ENCODE measurements at regions not wholly inside any gene's neighbourhood (a gene's known extent, or its start where the extent isn't known, plus 50 kb on each side); places are given as distances from the start of the nearest gene placed in this dataset.
"Not testable (repeated sequence)": the region's sequence is repeated elsewhere in the genome, so short reads cannot be mapped to it uniquely, and the experiment has no call there.

DNA sequence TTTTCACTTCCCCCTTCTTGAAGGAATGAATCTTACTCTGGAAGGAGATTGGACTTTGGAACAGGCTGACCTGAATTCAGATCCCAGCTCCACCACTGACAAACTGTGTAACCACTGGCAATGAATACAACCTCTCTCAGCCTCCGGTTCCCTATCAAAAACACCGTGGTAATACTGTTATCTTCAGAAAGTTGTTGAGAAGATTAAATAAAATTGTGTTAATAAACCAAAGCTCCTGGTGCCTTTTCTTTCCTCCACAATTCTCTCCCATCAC, 99.7 kb upstream of the RAI14 start:
- CTCF ChIA-PET, result interaction anchor here (0.6 kb wide), 1 partner anchor 273 kb away, joined by 3 read pairs; no protein-coding TSS in a partner anchor
- no peak overlapping the region for H2AFZ ChIP-seq
- no TSS peak for BruUV-seq (replicated peaks)

DNA sequence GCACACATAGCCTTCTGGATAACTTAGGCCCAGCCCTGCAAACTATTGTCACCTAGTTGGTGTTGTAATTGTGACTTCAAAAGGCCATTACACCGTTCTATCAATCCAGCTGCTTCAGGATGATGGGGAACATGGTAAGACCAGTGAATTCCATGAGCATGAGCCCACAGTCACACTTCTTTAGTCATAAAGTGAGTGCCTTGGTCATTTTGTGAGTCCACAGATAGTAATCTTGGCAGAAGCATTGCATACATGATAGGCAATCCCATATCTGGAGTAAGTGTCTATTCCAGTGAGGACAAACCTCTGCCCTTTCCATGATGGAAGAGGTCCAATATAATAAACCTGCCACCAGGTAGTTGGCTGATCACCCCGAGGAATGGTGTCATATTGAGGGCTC, 94.5 kb upstream of the RAI14 start:
- H2AFZ ChIP-seq; DNase-seq; POLR2A ChIA-PET (ENCODE audit: unreplicated experiment); H3K79me2 ChIP-seq (ENCODE audit: low read depth); H3K9me3 ChIP-seq (ENCODE audit: insufficient read depth, low read depth); H4K20me1 ChIP-seq (ENCODE audit: insufficient read depth); H3K4me3 ChIP-seq; CTCF ChIA-PET; H3K27me3 ChIP-seq (ENCODE audit: insufficient read depth, low read depth); H3K4me2 ChIP-seq; H3K9me2 ChIP-seq (ENCODE audit: insufficient read depth); H3K36me3 ChIP-seq (ENCODE audit: low read depth); intact Hi-C loops (cut with micrococcal nuclease; ENCODE audit: unreplicated experiment); H3F3A ChIP-seq (ENCODE audit: insufficient read depth, low read depth); BruUV-seq (replicated peaks); H3K27ac ChIP-seq: not testable (repeated sequence)
- peaks cover 20% of the 10 kb centered on the region for H3K4me1 ChIP-seq (replicated peaks; ENCODE audit: insufficient read depth)

More for the DNA sequence above, 99.7 kb upstream of the RAI14 start:
- H3K4me3 ChIP-seq, result no peak overlapping the region
- H4K20me1 ChIP-seq (ENCODE audit: insufficient read depth), result no peaks in the 10 kb centered on the region
- no peaks in the 10 kb centered on the region for H3K9me3 ChIP-seq (ENCODE audit: insufficient read depth, low read depth)
- H3K4me2 ChIP-seq, result no peak overlapping the region
- POLR2A ChIA-PET (ENCODE audit: unreplicated experiment), result interaction anchor here (0.5 kb wide), 1 partner anchor 292 kb away, joined by 21 read pairs; no protein-coding TSS in a partner anchor
- no peaks in the 10 kb centered on the region for H3K27me3 ChIP-seq (ENCODE audit: insufficient read depth, low read depth)
- DNase-seq, result no peak
- TF ChIP-seq EZH2 (IDR thresholded peaks at IDR 0.05; ENCODE audit: low read depth), result no peak
- TF ChIP-seq, protein P1, sequence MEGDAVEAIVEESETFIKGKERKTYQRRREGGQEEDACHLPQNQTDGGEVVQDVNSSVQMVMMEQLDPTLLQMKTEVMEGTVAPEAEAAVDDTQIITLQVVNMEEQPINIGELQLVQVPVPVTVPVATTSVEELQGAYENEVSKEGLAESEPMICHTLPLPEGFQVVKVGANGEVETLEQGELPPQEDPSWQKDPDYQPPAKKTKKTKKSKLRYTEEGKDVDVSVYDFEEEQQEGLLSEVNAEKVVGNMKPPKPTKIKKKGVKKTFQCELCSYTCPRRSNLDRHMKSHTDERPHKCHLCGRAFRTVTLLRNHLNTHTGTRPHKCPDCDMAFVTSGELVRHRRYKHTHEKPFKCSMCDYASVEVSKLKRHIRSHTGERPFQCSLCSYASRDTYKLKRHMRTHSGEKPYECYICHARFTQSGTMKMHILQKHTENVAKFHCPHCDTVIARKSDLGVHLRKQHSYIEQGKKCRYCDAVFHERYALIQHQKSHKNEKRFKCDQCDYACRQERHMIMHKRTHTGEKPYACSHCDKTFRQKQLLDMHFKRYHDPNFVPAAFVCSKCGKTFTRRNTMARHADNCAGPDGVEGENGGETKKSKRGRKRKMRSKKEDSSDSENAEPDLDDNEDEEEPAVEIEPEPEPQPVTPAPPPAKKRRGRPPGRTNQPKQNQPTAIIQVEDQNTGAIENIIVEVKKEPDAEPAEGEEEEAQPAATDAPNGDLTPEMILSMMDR (conservative IDR thresholded peaks at IDR 0.05), result no peak
- no peaks in the 10 kb centered on the region for H3K36me3 ChIP-seq (ENCODE audit: low read depth)
- intact Hi-C loops (cut with micrococcal nuclease; ENCODE audit: unreplicated experiment), result no loop called here
- 0 out of 2 replicates have a peak, but pooled peaks cover 5% of the 10 kb centered on the region for H3K9me2 ChIP-seq (ENCODE audit: insufficient read depth)
- no peak overlapping the region for H3K27ac ChIP-seq
- H3K4me1 ChIP-seq (replicated peaks; ENCODE audit: insufficient read depth), result no peaks in the 10 kb centered on the region
- H3F3A ChIP-seq (ENCODE audit: insufficient read depth, low read depth), result no peaks in the 10 kb centered on the region
- no peaks in the 10 kb centered on the region for H3K79me2 ChIP-seq (ENCODE audit: low read depth)

DNA sequence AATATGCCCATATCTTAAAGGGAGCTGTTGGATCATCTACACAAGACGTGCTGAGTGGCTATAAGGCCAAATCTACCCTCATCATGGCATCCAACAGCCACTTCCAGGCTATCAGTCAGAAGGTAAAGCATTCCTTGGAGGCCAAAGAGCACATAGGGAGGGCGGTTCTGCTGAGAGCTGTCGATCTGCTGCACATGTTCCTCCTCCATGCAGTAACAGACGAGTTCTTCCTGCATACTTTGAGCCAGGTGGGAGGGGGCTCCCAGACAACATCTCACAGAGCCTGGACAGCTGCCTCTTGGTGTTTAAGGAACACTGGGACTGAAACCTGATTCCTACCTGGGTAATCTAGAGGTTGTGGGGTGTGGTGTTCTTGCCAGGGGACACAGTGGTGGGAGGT, 93.3 kb upstream of the RAI14 start:
- Histone ChIP-seq H3K27me3 (ENCODE audit: insufficient read depth, low read depth) (no peaks in the 10 kb centered on the region), H3K9me3 (ENCODE audit: insufficient read depth, low read depth) (no peaks in the 10 kb centered on the region), H3K79me2 (ENCODE audit: low read depth) (no peaks in the 10 kb centered on the region), H2AFZ (no peak overlapping the region), H3K9me2 (ENCODE audit: insufficient read depth) (no peaks in the 10 kb centered on the region), H3F3A (ENCODE audit: insufficient read depth, low read depth) (peaks cover 4% of the 10 kb centered on the region; the same call in 1 of the 2 replicates), H3K36me3 (ENCODE audit: low read depth) (no peaks in the 10 kb centered on the region), H3K4me3 (no peak overlapping the region), H4K20me1 (ENCODE audit: insufficient read depth) (no peaks in the 10 kb centered on the region), H3K4me1 (replicated peaks; ENCODE audit: insufficient read depth) (peaks cover 20% of the 10 kb centered on the region), H3K27ac (peak overlapping the region; percentile 64), H3K4me2 (no peak overlapping the region)
- DNase-seq, result peak in 1 of 2 experiments; percentile 53
- no peak for TF ChIP-seq EZH2 (IDR thresholded peaks at IDR 0.05; ENCODE audit: low read depth)
- TF ChIP-seq, protein P1 (conservative IDR thresholded peaks at IDR 0.05), result no peak
- CTCF ChIA-PET, result no interaction called here
- POLR2A ChIA-PET (ENCODE audit: unreplicated experiment), result interaction anchor here (0.6 to 0.9 kb wide), 3 partner anchors 8 to 954 kb away, joined by 3 to 5 read pairs (median 4); partner anchors contain the start of gene RAI14
- intact Hi-C loops (cut with micrococcal nuclease; ENCODE audit: unreplicated experiment), result loop anchor here (1.0 kb wide), 2 partner anchors 23 to 93 kb away; no protein-coding TSS in a partner anchor
- no TSS peak for BruUV-seq (replicated peaks)

DNA sequence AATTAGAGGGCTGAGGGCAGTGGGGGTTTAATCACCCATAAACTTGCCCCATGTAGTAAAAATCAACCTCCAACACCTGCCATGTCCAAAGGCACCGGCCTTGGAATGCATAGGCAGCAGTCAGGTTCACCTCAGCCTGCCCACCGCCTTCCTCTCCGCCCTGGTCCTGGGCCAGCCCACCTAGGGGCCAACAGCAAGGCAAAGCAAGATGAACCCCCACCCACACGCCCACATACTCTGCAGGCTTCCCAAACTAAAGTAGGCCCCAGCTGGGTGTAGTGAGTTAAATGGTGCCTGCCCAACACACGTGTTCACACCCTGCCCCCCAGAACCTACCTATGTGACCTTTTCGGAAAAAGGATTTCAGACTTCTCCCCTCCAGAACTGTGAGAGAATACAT, 92.9 kb upstream of the RAI14 start:
- Histone ChIP-seq H3F3A (ENCODE audit: insufficient read depth, low read depth) (peaks cover 4% of the 10 kb centered on the region; the same call in 1 of the 2 replicates), H3K27ac (peak overlapping the region; percentile 64), H2AFZ (peak overlapping the region; percentile 32), H3K4me2 (0 out of 2 replicates have a peak overlapping the region, but pooled peaks have one; percentile 14), H4K20me1 (ENCODE audit: insufficient read depth) (no peaks in the 10 kb centered on the region), H3K9me3 (ENCODE audit: insufficient read depth, low read depth) (no peaks in the 10 kb centered on the region), H3K4me3 (no peak overlapping the region), H3K9me2 (ENCODE audit: insufficient read depth) (no peaks in the 10 kb centered on the region), H3K36me3 (ENCODE audit: low read depth) (no peaks in the 10 kb centered on the region), H3K27me3 (ENCODE audit: insufficient read depth, low read depth) (no peaks in the 10 kb centered on the region), H3K79me2 (ENCODE audit: low read depth) (no peaks in the 10 kb centered on the region), H3K4me1 (replicated peaks; ENCODE audit: insufficient read depth) (peaks cover 20% of the 10 kb centered on the region)
- CTCF ChIA-PET, result no interaction called here
- BruUV-seq (replicated peaks), result no TSS peak
- POLR2A ChIA-PET (ENCODE audit: unreplicated experiment), result interaction anchor here (0.6 to 0.9 kb wide), 3 partner anchors 8 to 367 kb away, joined by 3 to 19 read pairs (median 5); partner anchors contain the start of gene RAI14
- TF ChIP-seq, protein P1 (conservative IDR thresholded peaks at IDR 0.05), result no peak
- no peak for TF ChIP-seq EZH2 (IDR thresholded peaks at IDR 0.05; ENCODE audit: low read depth)
- no peak for DNase-seq
- intact Hi-C loops (cut with micrococcal nuclease; ENCODE audit: unreplicated experiment), result loop anchor here (1.0 kb wide), 2 partner anchors 22 to 92 kb away; no protein-coding TSS in a partner anchor

All from PC-9 (cell line).